ENCODE measurements at regions not wholly inside any gene's neighbourhood (a gene's known extent, or its start where the extent isn't known, plus 50 kb on each side); places are given as distances from the start of the nearest gene placed in this dataset.

DNA sequence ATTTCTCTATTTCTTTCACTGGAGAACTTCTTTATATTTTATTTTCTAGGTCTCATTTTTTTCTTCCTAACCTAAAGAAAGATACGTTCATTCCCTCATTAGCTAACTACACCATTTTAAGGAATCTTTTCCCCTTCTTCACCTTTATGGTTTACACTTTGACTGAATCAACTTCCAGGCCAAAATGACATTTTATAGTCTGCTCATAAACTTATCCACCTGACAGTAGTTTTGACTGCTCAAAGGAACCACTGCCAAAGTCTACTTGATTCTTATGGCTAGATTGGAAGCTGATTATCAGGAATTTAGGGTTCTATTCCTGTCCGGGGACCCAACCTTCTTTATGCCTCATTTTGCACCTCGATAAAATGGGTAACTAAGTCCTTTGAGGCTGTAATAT is 73.0 kb upstream of the FOXP2 start:
- TF ChIP-seq, protein P1, sequence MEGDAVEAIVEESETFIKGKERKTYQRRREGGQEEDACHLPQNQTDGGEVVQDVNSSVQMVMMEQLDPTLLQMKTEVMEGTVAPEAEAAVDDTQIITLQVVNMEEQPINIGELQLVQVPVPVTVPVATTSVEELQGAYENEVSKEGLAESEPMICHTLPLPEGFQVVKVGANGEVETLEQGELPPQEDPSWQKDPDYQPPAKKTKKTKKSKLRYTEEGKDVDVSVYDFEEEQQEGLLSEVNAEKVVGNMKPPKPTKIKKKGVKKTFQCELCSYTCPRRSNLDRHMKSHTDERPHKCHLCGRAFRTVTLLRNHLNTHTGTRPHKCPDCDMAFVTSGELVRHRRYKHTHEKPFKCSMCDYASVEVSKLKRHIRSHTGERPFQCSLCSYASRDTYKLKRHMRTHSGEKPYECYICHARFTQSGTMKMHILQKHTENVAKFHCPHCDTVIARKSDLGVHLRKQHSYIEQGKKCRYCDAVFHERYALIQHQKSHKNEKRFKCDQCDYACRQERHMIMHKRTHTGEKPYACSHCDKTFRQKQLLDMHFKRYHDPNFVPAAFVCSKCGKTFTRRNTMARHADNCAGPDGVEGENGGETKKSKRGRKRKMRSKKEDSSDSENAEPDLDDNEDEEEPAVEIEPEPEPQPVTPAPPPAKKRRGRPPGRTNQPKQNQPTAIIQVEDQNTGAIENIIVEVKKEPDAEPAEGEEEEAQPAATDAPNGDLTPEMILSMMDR (IDR thresholded peaks at IDR 0.05; ENCODE audit: low read depth, low read length), result no peak
- no peak for TF ChIP-seq POLR2A (IDR thresholded peaks at IDR 0.05; ENCODE audit: extremely low read depth, insufficient read length)
- TF ChIP-seq, protein P2, sequence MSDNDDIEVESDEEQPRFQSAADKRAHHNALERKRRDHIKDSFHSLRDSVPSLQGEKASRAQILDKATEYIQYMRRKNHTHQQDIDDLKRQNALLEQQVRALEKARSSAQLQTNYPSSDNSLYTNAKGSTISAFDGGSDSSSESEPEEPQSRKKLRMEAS (IDR thresholded peaks at IDR 0.05; ENCODE audit: low read depth, low read length), result no peak

Data from NB4 (cell line).